Keratinocyte (primary cell): ENCODE measurements at regions not wholly inside any gene's neighbourhood (a gene's known extent, or its start where the extent isn't known, plus 50 kb on each side); places are given as distances from the start of the nearest gene placed in this dataset.

Experiments used
- EZH2 ChIP-seq: IDR thresholded peaks from one replicate; pipeline ENCODE4 v1.6.1; 2012; ENCODE audit warnings: inconsistent platforms, mild to moderate bottlenecking, low read length, moderate library complexity
- TF ChIP-seq, protein P1 (sequence below), 3 experiments: IDR thresholded peaks in 1 of 3; conservative IDR thresholded peaks in 1 of 3; optimal IDR thresholded peaks in 1 of 3; 2 replicates in 2 of 3; 3 replicates in 1 of 3; pipeline versions ENCODE3 to v1.5.1; 2011; ENCODE audit warnings: low read length in 3 of 3, mild to moderate bottlenecking in 3 of 3, moderate library complexity in 2 of 3, control low read depth in 1 of 3, inconsistent platforms in 1 of 3; ENCODE audit not compliant: insufficient read depth in 2 of 3; ENCODE audit errors: extremely low read depth in 1 of 3

DNA sequence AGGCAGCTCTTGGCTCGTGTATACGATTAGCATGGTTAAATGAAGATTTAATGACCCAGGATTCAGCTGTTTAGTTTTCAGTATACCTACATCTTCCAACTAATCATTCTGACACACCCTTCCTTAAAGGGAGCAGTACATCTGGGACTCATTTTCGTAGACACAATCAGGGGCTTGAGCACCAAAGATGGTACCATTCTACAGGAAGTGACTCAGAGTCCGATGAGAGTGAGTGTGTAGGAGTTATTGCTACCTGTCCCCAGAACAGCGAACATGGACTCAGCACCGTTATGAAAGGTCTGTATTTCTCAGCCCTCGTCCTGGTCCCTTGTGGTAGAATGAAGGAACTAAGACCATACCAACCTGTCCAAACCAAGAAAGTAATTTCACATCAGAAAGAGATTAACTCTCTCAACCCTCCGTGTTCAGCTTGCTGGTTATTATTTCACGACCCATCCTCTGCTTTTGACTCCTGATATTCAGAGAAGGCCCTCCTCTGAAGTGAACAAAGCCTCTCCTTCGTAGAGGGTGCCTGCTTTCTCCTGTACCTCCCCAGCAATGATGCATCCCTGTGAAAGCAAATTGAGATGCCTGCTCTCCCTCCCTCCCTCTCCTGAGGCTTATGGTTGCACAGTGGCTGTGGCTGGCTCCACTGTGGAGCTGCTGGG, 214.8 kb downstream of the MTX2 start:
- TF ChIP-seq, protein P1, sequence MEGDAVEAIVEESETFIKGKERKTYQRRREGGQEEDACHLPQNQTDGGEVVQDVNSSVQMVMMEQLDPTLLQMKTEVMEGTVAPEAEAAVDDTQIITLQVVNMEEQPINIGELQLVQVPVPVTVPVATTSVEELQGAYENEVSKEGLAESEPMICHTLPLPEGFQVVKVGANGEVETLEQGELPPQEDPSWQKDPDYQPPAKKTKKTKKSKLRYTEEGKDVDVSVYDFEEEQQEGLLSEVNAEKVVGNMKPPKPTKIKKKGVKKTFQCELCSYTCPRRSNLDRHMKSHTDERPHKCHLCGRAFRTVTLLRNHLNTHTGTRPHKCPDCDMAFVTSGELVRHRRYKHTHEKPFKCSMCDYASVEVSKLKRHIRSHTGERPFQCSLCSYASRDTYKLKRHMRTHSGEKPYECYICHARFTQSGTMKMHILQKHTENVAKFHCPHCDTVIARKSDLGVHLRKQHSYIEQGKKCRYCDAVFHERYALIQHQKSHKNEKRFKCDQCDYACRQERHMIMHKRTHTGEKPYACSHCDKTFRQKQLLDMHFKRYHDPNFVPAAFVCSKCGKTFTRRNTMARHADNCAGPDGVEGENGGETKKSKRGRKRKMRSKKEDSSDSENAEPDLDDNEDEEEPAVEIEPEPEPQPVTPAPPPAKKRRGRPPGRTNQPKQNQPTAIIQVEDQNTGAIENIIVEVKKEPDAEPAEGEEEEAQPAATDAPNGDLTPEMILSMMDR (optimal IDR thresholded peaks at IDR 0.05 in 1 of 3, IDR thresholded peaks at IDR 0.05 in 1 of 3, conservative IDR thresholded peaks at IDR 0.05 in 1 of 3; ENCODE audit: extremely low read depth in 1 of 3, insufficient read depth in 2 of 3, low read length in 3 of 3) = no peak
- no peak for TF ChIP-seq EZH2
